ENCODE measurements at regions not wholly inside any gene's neighbourhood (a gene's known extent, or its start where the extent isn't known, plus 50 kb on each side); places are given as distances from the start of the nearest gene placed in this dataset.

- H3K9me3 ChIP-seq: no peaks in the 10 kb centered on the region
- no peak overlapping the region for H3K27ac ChIP-seq
- no peak for DNase-seq
- no peak overlapping the region for H3K4me3 ChIP-seq
- H3K4me1 ChIP-seq: no peaks in the 10 kb centered on the region
- intact Hi-C loops (cut with DNase I): no loop called here
- H3K9ac ChIP-seq (ENCODE audit: low read depth in 2 of 2, low read length in 2 of 2): no peak overlapping the region
- H3K36me3 ChIP-seq: no peaks in the 10 kb centered on the region
- no peaks in the 10 kb centered on the region for H3K27me3 ChIP-seq
- no peak for TF ChIP-seq CTCF (IDR thresholded peaks at IDR 0.05)
Measured at GRCh38 chr2:21361384-21361783, 237.6 kb downstream of the TDRD15 start.

- no peak for TF ChIP-seq CTCF (IDR thresholded peaks at IDR 0.05)
- Histone ChIP-seq H3K4me1 (no peaks in the 10 kb centered on the region), H3K4me3 (no peak overlapping the region), H3K36me3 (no peaks in the 10 kb centered on the region), H3K27ac (no peak overlapping the region), H3K9me3 (no peaks in the 10 kb centered on the region), H3K27me3 (no peaks in the 10 kb centered on the region), H3K9ac (ENCODE audit: low read depth in 2 of 2, low read length in 2 of 2) (no peak overlapping the region)
- DNase-seq: no peak
- intact Hi-C loops (cut with DNase I): no loop called here
Measured at GRCh38 chr2:21361957-21362486, 238.3 kb downstream of the TDRD15 start.

- no peak overlapping the region for H3K27ac ChIP-seq
- TF ChIP-seq CTCF (IDR thresholded peaks at IDR 0.05): no peak
- H3K9me3 ChIP-seq: no peaks in the 10 kb centered on the region
- H3K36me3 ChIP-seq: no peaks in the 10 kb centered on the region
- H3K9ac ChIP-seq (ENCODE audit: low read depth in 2 of 2, low read length in 2 of 2): no peak overlapping the region
- no peak for DNase-seq
- intact Hi-C loops (cut with DNase I): no loop called here
- H3K4me3 ChIP-seq: no peak overlapping the region
- no peaks in the 10 kb centered on the region for H3K27me3 ChIP-seq
- no peaks in the 10 kb centered on the region for H3K4me1 ChIP-seq
Measured at GRCh38 chr2:21363364-21363763, 239.6 kb downstream of the TDRD15 start.

- Histone ChIP-seq H3K27ac (no peak overlapping the region), H3K9ac (ENCODE audit: low read depth in 2 of 2, low read length in 2 of 2) (no peak overlapping the region), H3K27me3 (no peaks in the 10 kb centered on the region), H3K4me1 (no peaks in the 10 kb centered on the region), H3K36me3 (no peaks in the 10 kb centered on the region), H3K4me3 (no peak overlapping the region), H3K9me3 (no peaks in the 10 kb centered on the region)
- no peak for DNase-seq
- intact Hi-C loops (cut with DNase I): no loop called here
- no peak for TF ChIP-seq CTCF (IDR thresholded peaks at IDR 0.05)
Measured at GRCh38 chr2:21367421-21367820, 243.7 kb downstream of the TDRD15 start.

GRCh38 chr2:21369787-21370186 lies 246.0 kb downstream of the TDRD15 start:
- no peak for DNase-seq
- Histone ChIP-seq H3K4me3 (no peak overlapping the region), H3K9ac (ENCODE audit: low read depth in 2 of 2, low read length in 2 of 2) (no peak overlapping the region), H3K36me3 (no peaks in the 10 kb centered on the region), H3K9me3 (no peaks in the 10 kb centered on the region), H3K4me1 (no peaks in the 10 kb centered on the region), H3K27ac (no peak overlapping the region), H3K27me3 (no peaks in the 10 kb centered on the region)
- intact Hi-C loops (cut with DNase I): no loop called here
- TF ChIP-seq CTCF (IDR thresholded peaks at IDR 0.05): no peak

Data from colonic mucosa (tissue), 4 donors.